Kidney (tissue), 13 donors: ENCODE measurements at regions not wholly inside any gene's neighbourhood (a gene's known extent, or its start where the extent isn't known, plus 50 kb on each side); places are given as distances from the start of the nearest gene placed in this dataset.

Experiments used
- DNase-seq, 5 donors: peaks; one replicate each; pipeline ENCODE4 v3.0.0-alpha.2; 2013 to 2020
- FAIRE-seq: peaks from 2 replicates; lab custom pipeline; 2012; peaks lifted over from hg19 to GRCh38; lab: Jason Lieb, UNC
- H3K27ac ChIP-seq, 2 donors: one replicate each; pipeline ENCODE4 v1.7.0; 2013; ENCODE audit warnings: low read depth in 2 of 2, low read length in 2 of 2, inconsistent platforms in 1 of 2
- H3K27me3 ChIP-seq: one replicate; pipeline ENCODE4 v1.7.1; 2013; ENCODE audit warnings: low read length, inconsistent platforms; ENCODE audit not compliant: control insufficient read depth, insufficient read depth
- H3K36me3 ChIP-seq, 3 donors: one replicate each; pipeline versions ENCODE4 v1.7.0 to v1.7.1; 2013; ENCODE audit warnings: low read length in 3 of 3, control low read depth in 1 of 3, inconsistent platforms in 1 of 3; ENCODE audit not compliant: insufficient read depth in 3 of 3, control insufficient read depth in 2 of 3
- H3K4me1 ChIP-seq, 3 donors: one replicate each; pipeline versions ENCODE4 v1.7.0 to v1.7.1; 2013; ENCODE audit warnings: low read length in 3 of 3, inconsistent platforms in 1 of 3, low read depth in 1 of 3; ENCODE audit not compliant: control insufficient read depth in 2 of 3, insufficient read depth in 2 of 3
- H3K4me3 ChIP-seq, 3 donors: one replicate each; pipeline versions ENCODE4 v1.7.0 to v1.8.1; 2013; ENCODE audit warnings: low read length in 3 of 3, control low read depth in 1 of 3, inconsistent platforms in 1 of 3
- H3K9ac ChIP-seq, 3 donors: one replicate each; pipeline versions ENCODE4 v1.7.0 to v1.7.1; 2013; ENCODE audit warnings: low read length in 3 of 3, control low read depth in 1 of 3, inconsistent platforms in 1 of 3
- H3K9me3 ChIP-seq, 3 donors: one replicate each; pipeline versions ENCODE4 v1.7.0 to v1.7.1; 2013; ENCODE audit warnings: low read length in 3 of 3, control low read depth in 1 of 3, inconsistent platforms in 1 of 3; ENCODE audit not compliant: control insufficient read depth in 2 of 3, insufficient read depth in 1 of 3
- CTCF ChIP-seq: IDR thresholded peaks from 3 replicates; pipeline ENCODE4 v1.5.1; 2012; ENCODE audit warnings: mild to moderate bottlenecking, moderate library complexity, borderline replicate concordance; ENCODE audit not compliant: insufficient read depth; ENCODE audit errors: extremely low read depth
- intact Hi-C: fragments of 100-400 bp; cut with DNase I; formaldehyde crosslinking; loops from one replicate; pipeline ENCODE4 v1.11.1; 2022
- donor health status: control.
- donor health status: control.
- donor health status: control.
- donor health status: control.
- donor health status: control.
- donor health status: DM: yes; HTN: yes; CAD: no.
- donor health status: Normal renal cell carcinoma (clear cell type).

GRCh38 chr20:12883507-12883885, 125.3 kb upstream of the SPTLC3 start:
- H3K27ac ChIP-seq: no peak overlapping the region
- TF ChIP-seq CTCF: no peak
- H3K27me3 ChIP-seq: no peaks in the 10 kb centered on the region
- no peaks in the 10 kb centered on the region for H3K36me3 ChIP-seq
- no peaks in the 10 kb centered on the region for H3K9me3 ChIP-seq
- DNase-seq (no peak), FAIRE-seq (no peak)
- intact Hi-C loops: no loop called here
- H3K4me1 ChIP-seq: no peaks in the 10 kb centered on the region
- no peak overlapping the region for H3K9ac ChIP-seq
- H3K4me3 ChIP-seq: no peak overlapping the region

GRCh38 chr20:12886618-12887363, 122.0 kb upstream of the SPTLC3 start:
- no peak overlapping the region for H3K4me3 ChIP-seq
- DNase-seq (no peak), FAIRE-seq (no peak)
- no peaks in the 10 kb centered on the region for H3K27me3 ChIP-seq
- TF ChIP-seq CTCF: no peak
- H3K36me3 ChIP-seq: no peaks in the 10 kb centered on the region
- no peaks in the 10 kb centered on the region for H3K4me1 ChIP-seq
- H3K9ac ChIP-seq: no peak overlapping the region
- H3K27ac ChIP-seq: no peak overlapping the region
- intact Hi-C loops: no loop called here
- H3K9me3 ChIP-seq: no peaks in the 10 kb centered on the region

GRCh38 chr20:12891643-12892042, 117.1 kb upstream of the SPTLC3 start:
- no peaks in the 10 kb centered on the region for H3K9me3 ChIP-seq
- TF ChIP-seq CTCF: no peak
- H3K36me3 ChIP-seq: no peaks in the 10 kb centered on the region

GRCh38 chr20:12893019-12893418, 115.8 kb upstream of the SPTLC3 start:
- H3K27me3 ChIP-seq: no peaks in the 10 kb centered on the region
- no peaks in the 10 kb centered on the region for H3K9me3 ChIP-seq
- no peak overlapping the region for H3K27ac ChIP-seq
- H3K4me3 ChIP-seq: no peak overlapping the region
- intact Hi-C loops: no loop called here
- no peaks in the 10 kb centered on the region for H3K4me1 ChIP-seq
- H3K9ac ChIP-seq: no peak overlapping the region
- no peak for TF ChIP-seq CTCF
- FAIRE-seq (no peak), DNase-seq (no peak)
- H3K36me3 ChIP-seq: no peaks in the 10 kb centered on the region

More at GRCh38 chr20:12891643-12892042, 117.1 kb upstream of the SPTLC3 start:
- FAIRE-seq (no peak), DNase-seq (no peak)
- Histone ChIP-seq H3K27me3 (no peaks in the 10 kb centered on the region), H3K9ac (no peak overlapping the region), H3K4me1 (no peaks in the 10 kb centered on the region), H3K4me3 (no peak overlapping the region), H3K27ac (no peak overlapping the region)
- intact Hi-C loops: no loop called here
